Suprapubic skin (tissue), 3 donors: ENCODE measurements at regions not wholly inside any gene's neighbourhood (a gene's known extent, or its start where the extent isn't known, plus 50 kb on each side); places are given as distances from the start of the nearest gene placed in this dataset.

Experiments
- CTCF ChIP-seq, 2 donors: fragments of 200-600 bp in 1 of 2; fragments of 450-650 bp in 1 of 2; sonication (generic) in 1 of 2; IDR thresholded peaks; one replicate each; pipeline ENCODE4 v1.5.1; 2016 to 2019; ENCODE audit warnings: antibody characterized with exemption in 2 of 2, mild to moderate bottlenecking in 1 of 2, moderate library complexity in 1 of 2
- POLR2AphosphoS5 ChIP-seq, 3 donors: sonication (generic); formaldehyde crosslinking; IDR thresholded peaks; one replicate each; pipeline ENCODE4 v1.6.1; 2017; ENCODE audit warnings: antibody characterized with exemption in 3 of 3

GRCh38 chr2:215803150-215803549 is 210.2 kb downstream of the MREG start:
- TF ChIP-seq CTCF (IDR thresholded peaks at IDR 0.05) (no peak), POLR2AphosphoS5 (IDR thresholded peaks at IDR 0.05) (no peak)
